A549 (cell line): ENCODE measurements at regions not wholly inside any gene's neighbourhood (a gene's known extent, or its start where the extent isn't known, plus 50 kb on each side); places are given as distances from the start of the nearest gene placed in this dataset.

Source experiments
- ATAC-seq, 2 experiments: fragments of 200-7000 bp in 1 of 2; fragments of >200 bp in 1 of 2; cut with Nextera tagmentation in 1 of 2; cut with Tn5 transposase in 1 of 2; 3 replicates each; pipeline versions ENCODE4 v1.8.0 to v1.9.1; 2018 to 2020; ENCODE audit warnings: mild to moderate bottlenecking in 1 of 2, moderate library complexity in 1 of 2
- CTCF ChIA-PET: fragments of 300-600 bp; sonication (Branson Sonifier 250); formaldehyde crosslinking; extraction: SDS; loops from one replicate; lab custom pipeline; 2021; ENCODE audit warnings: antibody characterized with exemption, inconsistent platforms; lab: Yijun Ruan, JAX
- POLR2A ChIA-PET: fragments of 350-600 bp; formaldehyde crosslinking; extraction: SDS; loops from one replicate; lab custom pipeline; 2021; ENCODE audit warnings: antibody characterized with exemption, inconsistent platforms; lab: Yijun Ruan, JAX
- DNase-seq, 2 experiments: peaks; one replicate each; pipeline versions ENCODE4 v3.0.0 to v3.0.0-alpha.2; 2011 to 2016; ENCODE audit warnings: low read depth in 1 of 2, low spot score in 1 of 2
- FAIRE-seq: peaks from 2 replicates; lab custom pipeline; 2011; peaks lifted over from hg19 to GRCh38; lab: Jason Lieb, UNC
- H3K27ac ChIP-seq, 2 experiments: fragments of >200 bp; sonication (Bioruptor Twin); formaldehyde crosslinking; 3 replicates each; pipeline ENCODE4 v1.5.1; 2016 to 2017
- H3K4me1 ChIP-seq: fragments of >200 bp; sonication (Bioruptor Twin); formaldehyde crosslinking; 3 replicates; pipeline ENCODE4 v1.6.1; 2016
- H3K4me2 ChIP-seq: fragments of >200 bp; sonication (Bioruptor Twin); formaldehyde crosslinking; 3 replicates; pipeline ENCODE4 v1.6.1; 2016
- H3K4me3 ChIP-seq: fragments of >200 bp; sonication (Bioruptor Twin); formaldehyde crosslinking; 3 replicates; pipeline ENCODE4 v1.5.1; 2016
- H3K9me3 ChIP-seq: fragments of >200 bp; sonication (Bioruptor Twin); formaldehyde crosslinking; 3 replicates; pipeline ENCODE4 v1.6.1; 2016
- CBX2 ChIP-seq: fragments of 200-600 bp; sonication (generic); IDR thresholded peaks from 2 replicates; pipeline ENCODE4 v1.6.1; 2016; ENCODE audit warnings: low read depth, mild to moderate bottlenecking, borderline replicate concordance
- CEBPB ChIP-seq, 2 experiments: fragments of >200 bp in 1 of 2; sonication (Bioruptor Twin) in 1 of 2; formaldehyde crosslinking in 1 of 2; IDR thresholded peaks; 2 replicates each; pipeline ENCODE4 v1.6.1; 2012 to 2016
- CTCF ChIP-seq: fragments of >200 bp; sonication (Bioruptor Twin); formaldehyde crosslinking; IDR thresholded peaks from 3 replicates; pipeline ENCODE4 v1.5.1; 2016
- EHF ChIP-seq: fragments of 250-450 bp; sonication (Bioruptor Pico); IDR thresholded peaks from 2 replicates; pipeline ENCODE4 v1.5.0; 2020; ENCODE audit warnings: mild to moderate bottlenecking
- EHMT2 ChIP-seq: fragments of 200-600 bp; sonication (generic); IDR thresholded peaks from 2 replicates; pipeline ENCODE4 v1.6.1; 2016; ENCODE audit warnings: antibody characterized with exemption, low read depth, mild to moderate bottlenecking, moderate library complexity
- FOXS1 ChIP-seq: fragments of 250-450 bp; sonication (Bioruptor Pico); IDR thresholded peaks from 2 replicates; pipeline ENCODE4 v1.5.0; 2020; ENCODE audit warnings: mild to moderate bottlenecking, moderate library complexity
- HES2 ChIP-seq: fragments of >200 bp; sonication (Bioruptor Twin); formaldehyde crosslinking; IDR thresholded peaks from 2 replicates; pipeline ENCODE4 v1.6.1; 2016
- HEYL ChIP-seq: fragments of 250-450 bp; sonication (Bioruptor Pico); IDR thresholded peaks from 2 replicates; pipeline ENCODE4 v1.8.0; 2021; ENCODE audit warnings: mild to moderate bottlenecking, moderate library complexity
- HMGXB4 ChIP-seq: fragments of 250-450 bp; sonication (Bioruptor Pico); IDR thresholded peaks from 2 replicates; pipeline ENCODE4 v1.5.0; 2021; ENCODE audit warnings: mild to moderate bottlenecking, moderate library complexity, borderline replicate concordance
- HOXA7 ChIP-seq: fragments of 250-450 bp; sonication (Bioruptor Pico); IDR thresholded peaks from 2 replicates; pipeline ENCODE4 v1.5.0; 2020; ENCODE audit warnings: mild to moderate bottlenecking, moderate library complexity
- HOXB13 ChIP-seq: fragments of 250-450 bp; sonication (Bioruptor Pico); IDR thresholded peaks from 2 replicates; pipeline ENCODE4 v1.5.0; 2020; ENCODE audit warnings: low read depth, mild to moderate bottlenecking, moderate library complexity
- JUN ChIP-seq, 2 experiments: fragments of >200 bp; sonication (Bioruptor Twin); formaldehyde crosslinking; IDR thresholded peaks; 2 replicates in 1 of 2; 3 replicates in 1 of 2; pipeline ENCODE4 v1.6.1; 2016 to 2017
- KDM1A ChIP-seq: fragments of 200-600 bp; sonication (generic); IDR thresholded peaks from 2 replicates; pipeline ENCODE4 v1.6.1; 2016; ENCODE audit warnings: low read depth, mild to moderate bottlenecking
- MAX ChIP-seq: IDR thresholded peaks from 2 replicates; pipeline ENCODE4 v1.6.1; 2012
- MAZ ChIP-seq: fragments of 150-350 bp; IDR thresholded peaks from 2 replicates; pipeline ENCODE4 v1.6.1; 2014; ENCODE audit warnings: antibody characterized with exemption, low read depth, low read length, borderline replicate concordance
- MYC ChIP-seq: IDR thresholded peaks from 2 replicates; pipeline ENCODE4 v1.6.1; 2012; ENCODE audit warnings: mild to moderate bottlenecking, inconsistent platforms, low read length, improper control_type of control experiment, borderline replicate concordance
- NPAS2 ChIP-seq: fragments of 250-450 bp; sonication (Bioruptor Pico); IDR thresholded peaks from 2 replicates; pipeline ENCODE4 v1.8.0; 2022; ENCODE audit warnings: mild to moderate bottlenecking, moderate library complexity, borderline replicate concordance
- NR3C1 ChIP-seq: fragments of >200 bp; sonication (Bioruptor Twin); formaldehyde crosslinking; IDR thresholded peaks from 3 replicates; pipeline ENCODE4 v1.6.1; 2017
- POLR2A ChIP-seq: IDR thresholded peaks from 2 replicates; pipeline ENCODE4 v1.6.1; 2012; ENCODE audit warnings: mild to moderate bottlenecking, low read length
- RAD21 ChIP-seq, 2 experiments: fragments of >200 bp in 1 of 2; sonication (Bioruptor Twin) in 1 of 2; formaldehyde crosslinking in 1 of 2; IDR thresholded peaks in 1 of 2; conservative IDR thresholded peaks in 1 of 2; 2 replicates in 1 of 2; 3 replicates in 1 of 2; pipeline ENCODE4 v1.6.1; 2012 to 2018; ENCODE audit warnings: inconsistent platforms in 1 of 2
- RCOR1 ChIP-seq: fragments of 150-350 bp; IDR thresholded peaks from 2 replicates; pipeline ENCODE4 v1.6.1; 2014; ENCODE audit warnings: antibody characterized with exemption, low read length, low read depth
- RNF2 ChIP-seq: fragments of 200-600 bp; sonication (generic); IDR thresholded peaks from 2 replicates; pipeline ENCODE4 v1.6.1; 2016; ENCODE audit warnings: low read depth, mild to moderate bottlenecking, antibody characterized with exemption, moderate library complexity, borderline replicate concordance
- ZFP36 ChIP-seq: fragments of 450-650 bp; IDR thresholded peaks from 2 replicates; pipeline ENCODE4 v1.6.1; 2014; ENCODE audit warnings: borderline replicate concordance; ENCODE audit not compliant: partially characterized antibody
- ZNF302 ChIP-seq: fragments of 250-450 bp; sonication (Bioruptor Pico); IDR thresholded peaks from 2 replicates; pipeline ENCODE4 v1.9.0; 2021; ENCODE audit warnings: inconsistent platforms, mild to moderate bottlenecking, moderate library complexity
- WGBS: methylation state at CpG from one replicate; pipeline ENCODE4 v1.1.6; 2017; ENCODE audit errors: missing lambda C conversion rate; 5-methylcytosine and 5-hydroxymethylcytosine counted together
- TF ChIP-seq, protein P1 (sequence below): fragments of 450-650 bp; IDR thresholded peaks from 2 replicates; pipeline ENCODE4 v1.6.1; 2014; ENCODE audit warnings: antibody characterized with exemption
- TF ChIP-seq, protein P2 (sequence below): IDR thresholded peaks from 2 replicates; pipeline ENCODE4 v1.6.1; 2012

GRCh38 chr4:108360754-108361445 lies 192.2 kb upstream of the LEF1 start:
- TF ChIP-seq RCOR1 (no peak), ZNF302 (CRISPR knock-in tag) (no peak), EHMT2 (no peak), CEBPB (IDR thresholded peaks at IDR 0.05) (no peak), JUN (IDR thresholded peaks at IDR 0.05) (no peak), NR3C1 (no peak), MAZ (no peak), KDM1A (no peak), POLR2A (no peak), RAD21 (conservative IDR thresholded peaks at IDR 0.05 in 1 of 2, IDR thresholded peaks at IDR 0.05 in 1 of 2) (no peak), HEYL (no peak), MAX (no peak), HES2 (no peak), MYC (no peak), FOXS1 (no peak)
- TF ChIP-seq, protein P1, sequence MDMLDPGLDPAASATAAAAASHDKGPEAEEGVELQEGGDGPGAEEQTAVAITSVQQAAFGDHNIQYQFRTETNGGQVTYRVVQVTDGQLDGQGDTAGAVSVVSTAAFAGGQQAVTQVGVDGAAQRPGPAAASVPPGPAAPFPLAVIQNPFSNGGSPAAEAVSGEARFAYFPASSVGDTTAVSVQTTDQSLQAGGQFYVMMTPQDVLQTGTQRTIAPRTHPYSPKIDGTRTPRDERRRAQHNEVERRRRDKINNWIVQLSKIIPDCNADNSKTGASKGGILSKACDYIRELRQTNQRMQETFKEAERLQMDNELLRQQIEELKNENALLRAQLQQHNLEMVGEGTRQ: no peak
- TF ChIP-seq, all 56 proteins: peak for 0
- Histone ChIP-seq H3K27ac (no peak overlapping the region), H3K4me1 (no peaks in the 10 kb centered on the region), H3K9me3 (no peaks in the 10 kb centered on the region), H3K4me3 (no peak overlapping the region), H3K4me2 (no peak overlapping the region)
- ChIA-PET POLR2A (no interaction called here), CTCF (interaction anchor here (1.1 kb wide), 1 partner anchor 18 kb away, joined by 3 read pairs; no protein-coding TSS in a partner anchor)
- FAIRE-seq: no peak
- no peak for ATAC-seq
- DNase-seq: no peak
- 36% methylated on average over 11 of the region's 12 CpGs for WGBS

- ATAC-seq: no peak
- POLR2A ChIA-PET: no interaction called here
- Histone ChIP-seq H3K4me1 (no peaks in the 10 kb centered on the region), H3K27ac (no peak overlapping the region), H3K4me2 (no peak overlapping the region), H3K4me3 (no peak overlapping the region), H3K9me3 (no peaks in the 10 kb centered on the region)
- CTCF ChIA-PET: no interaction called here
- WGBS: 33% methylated on average over 8 of the region's 10 CpGs
- TF ChIP-seq JUN (IDR thresholded peaks at IDR 0.05): no peak
- DNase-seq: no peak
- FAIRE-seq: no peak
Observed at GRCh38 chr4:108359986-108360681, 191.4 kb upstream of the LEF1 start.

DNA sequence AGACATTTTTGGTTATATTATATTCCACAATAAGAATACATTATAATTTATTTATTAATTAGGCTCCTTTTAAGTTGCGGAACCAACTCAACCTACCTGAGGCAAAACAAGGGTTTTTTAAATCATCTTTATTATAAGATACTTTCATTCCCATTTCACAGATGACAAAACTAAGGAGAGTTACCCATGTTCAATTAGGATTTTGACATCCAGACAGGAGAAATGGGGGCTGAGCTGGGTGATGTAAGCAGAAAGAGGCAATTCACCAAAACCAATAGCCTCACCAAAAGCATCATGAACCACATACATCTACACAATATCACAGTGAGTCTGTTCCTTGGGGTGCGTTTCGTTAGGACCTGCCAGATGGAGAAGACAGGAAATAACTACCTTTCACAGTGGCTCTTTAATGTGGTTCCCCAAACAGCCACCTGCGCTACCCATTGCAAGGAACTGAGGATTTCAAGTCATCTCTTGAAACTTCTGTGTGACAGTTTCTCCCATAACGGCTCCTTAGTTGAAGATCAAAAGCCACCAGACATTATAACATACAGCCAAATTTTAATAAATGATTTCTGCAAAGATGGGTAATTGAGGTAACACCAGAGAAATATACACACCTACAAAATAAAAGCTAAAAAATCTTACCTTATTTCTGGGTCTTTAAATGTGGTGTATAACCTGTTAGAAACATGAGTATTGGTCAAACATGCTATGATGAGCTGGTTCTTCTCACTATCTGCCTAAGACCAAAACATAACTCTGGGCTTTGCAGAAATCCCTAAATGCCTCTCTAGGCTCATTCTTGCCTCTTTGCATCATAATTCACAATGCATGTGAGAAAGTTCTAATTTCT lies 190.6 kb upstream of the LEF1 start:
- H3K4me2 ChIP-seq: no peak overlapping the region
- ChIA-PET CTCF (no interaction called here), POLR2A (no interaction called here)
- no peak overlapping the region for H3K27ac ChIP-seq
- no peak for DNase-seq
- 26% methylated on average over 5 of the region's 5 CpGs for WGBS
- no peaks in the 10 kb centered on the region for H3K4me1 ChIP-seq
- no peak for ATAC-seq
- H3K4me3 ChIP-seq: no peak overlapping the region
- FAIRE-seq: no peak
- H3K9me3 ChIP-seq: no peaks in the 10 kb centered on the region
- TF ChIP-seq HOXB13 (CRISPR knock-in tag) (no peak), CTCF (no peak), FOXS1 (no peak), NPAS2 (no peak), EHF (CRISPR knock-in tag) (no peak), CBX2 (no peak), RNF2 (no peak), POLR2A (no peak), ZFP36 (no peak), HMGXB4 (no peak), HOXA7 (CRISPR knock-in tag) (no peak)
- TF ChIP-seq, protein P2, sequence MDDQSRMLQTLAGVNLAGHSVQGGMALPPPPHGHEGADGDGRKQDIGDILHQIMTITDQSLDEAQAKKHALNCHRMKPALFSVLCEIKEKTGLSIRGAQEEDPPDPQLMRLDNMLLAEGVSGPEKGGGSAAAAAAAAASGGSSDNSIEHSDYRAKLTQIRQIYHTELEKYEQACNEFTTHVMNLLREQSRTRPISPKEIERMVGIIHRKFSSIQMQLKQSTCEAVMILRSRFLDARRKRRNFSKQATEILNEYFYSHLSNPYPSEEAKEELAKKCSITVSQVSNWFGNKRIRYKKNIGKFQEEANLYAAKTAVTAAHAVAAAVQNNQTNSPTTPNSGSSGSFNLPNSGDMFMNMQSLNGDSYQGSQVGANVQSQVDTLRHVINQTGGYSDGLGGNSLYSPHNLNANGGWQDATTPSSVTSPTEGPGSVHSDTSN: no peak
